PC-9 (cell line): ENCODE measurements at regions not wholly inside any gene's neighbourhood (a gene's known extent, or its start where the extent isn't known, plus 50 kb on each side); places are given as distances from the start of the nearest gene placed in this dataset.
"Not testable (repeated sequence)": the region's sequence is repeated elsewhere in the genome, so short reads cannot be mapped to it uniquely, and the experiment has no call there.

Experiments
- BruUV-seq: library from RNA; stranded (reverse); fragments of 400-500 nt; replicated peaks from 2 replicates; lab custom pipeline; 2021; lab: Mats Ljungman, UMichigan
- CTCF ChIA-PET: fragments of 300-600 bp; sonication (Branson Sonifier 250); formaldehyde crosslinking; loops from one replicate; lab custom pipeline; 2022; ENCODE audit warnings: antibody characterized with exemption; lab: Charles Lee
- POLR2A ChIA-PET: fragments of 300-600 bp; sonication (Branson Sonifier 250); formaldehyde crosslinking; loops from one replicate; lab custom pipeline; 2022; ENCODE audit warnings: antibody characterized with exemption; ENCODE audit not compliant: unreplicated experiment; lab: Charles Lee
- DNase-seq, 2 experiments: peaks; one replicate each; pipeline versions ENCODE4 v3.0.0 to v3.0.0-alpha.2; 2015 to 2022; ENCODE audit warnings: mixed read lengths in 1 of 2
- H2AFZ ChIP-seq: fragments of 200-600 bp; sonication (generic); 2 replicates; pipeline ENCODE4 v1.8.1; 2017; ENCODE audit warnings: antibody characterized with exemption
- H3F3A ChIP-seq: fragments of 200-600 bp; sonication (generic); 2 replicates; pipeline ENCODE4 v1.8.1; 2017; ENCODE audit warnings: antibody characterized with exemption, mild to moderate bottlenecking, low read depth; ENCODE audit not compliant: insufficient read depth
- H3K27ac ChIP-seq: fragments of 200-600 bp; sonication (generic); 2 replicates; pipeline ENCODE4 v1.6.1; 2016; ENCODE audit warnings: mixed run types
- H3K27me3 ChIP-seq: fragments of 200-600 bp; sonication (generic); 2 replicates; pipeline ENCODE4 v1.6.1; 2016; ENCODE audit warnings: low read depth, mixed run types; ENCODE audit not compliant: insufficient read depth
- H3K36me3 ChIP-seq: fragments of 200-600 bp; sonication (generic); 2 replicates; pipeline ENCODE4 v1.6.1; 2016; ENCODE audit warnings: low read depth, mixed run types
- H3K4me1 ChIP-seq: fragments of 200-600 bp; sonication (generic); replicated peaks from 2 replicates; pipeline ENCODE4 v1.6.1; 2016; ENCODE audit warnings: mixed run types; ENCODE audit not compliant: insufficient read depth
- H3K4me2 ChIP-seq: fragments of 200-600 bp; sonication (generic); 2 replicates; pipeline ENCODE4 v1.6.1; 2017; ENCODE audit warnings: mixed run types
- H3K4me3 ChIP-seq: fragments of 200-600 bp; sonication (generic); 2 replicates; pipeline ENCODE4 v1.6.1; 2016; ENCODE audit warnings: mixed run types
- H3K79me2 ChIP-seq: fragments of 200-600 bp; sonication (generic); 2 replicates; pipeline ENCODE4 v1.6.1; 2017; ENCODE audit warnings: low read depth, mixed run types
- H3K9me2 ChIP-seq: fragments of 200-600 bp; sonication (generic); 2 replicates; pipeline ENCODE4 v1.8.1; 2017; ENCODE audit warnings: mild to moderate bottlenecking; ENCODE audit not compliant: insufficient read depth
- H3K9me3 ChIP-seq: fragments of 200-600 bp; sonication (generic); 2 replicates; pipeline ENCODE4 v1.8.1; 2016; ENCODE audit warnings: low read depth; ENCODE audit not compliant: insufficient read depth
- H4K20me1 ChIP-seq: fragments of 200-600 bp; sonication (generic); 2 replicates; pipeline ENCODE4 v1.8.1; 2017; ENCODE audit not compliant: insufficient read depth
- CTCF ChIP-seq: fragments of 200-600 bp; sonication (generic); conservative IDR thresholded peaks from 2 replicates; pipeline ENCODE4 v1.6.1; 2017; ENCODE audit warnings: mixed run types, antibody characterized with exemption, mild to moderate bottlenecking, moderate library complexity
- EZH2 ChIP-seq: fragments of 200-600 bp; sonication (generic); IDR thresholded peaks from 2 replicates; pipeline ENCODE4 v1.8.0; 2017; ENCODE audit warnings: antibody characterized with exemption, low read depth
- intact Hi-C: fragments of 100-400 bp; cut with micrococcal nuclease; formaldehyde crosslinking; loops from one replicate; pipeline ENCODE4 v1.10.0; 2022; ENCODE audit not compliant: unreplicated experiment

GRCh38 chrX:150119323-150119722 lies 181.0 kb upstream of the EOLA2 start:
- DNase-seq, result no peak
- no peaks in the 10 kb centered on the region for H3F3A ChIP-seq
- TF ChIP-seq EZH2 (no peak), CTCF (no peak)
- no peaks in the 10 kb centered on the region for H3K4me1 ChIP-seq
- BruUV-seq, result no TSS peak
- ChIA-PET CTCF (no interaction called here), POLR2A (no interaction called here)
- no peak overlapping the region for H3K4me3 ChIP-seq
- H3K36me3 ChIP-seq, result no peaks in the 10 kb centered on the region
- intact Hi-C loops, result no loop called here
- no peaks in the 10 kb centered on the region for H3K9me2 ChIP-seq
- H3K79me2 ChIP-seq, result no peaks in the 10 kb centered on the region
- no peaks in the 10 kb centered on the region for H4K20me1 ChIP-seq
- no peak overlapping the region for H3K4me2 ChIP-seq
- no peaks in the 10 kb centered on the region for H3K27me3 ChIP-seq
- no peak overlapping the region for H3K27ac ChIP-seq
- no peaks in the 10 kb centered on the region for H3K9me3 ChIP-seq
- no peak overlapping the region for H2AFZ ChIP-seq

- POLR2A ChIA-PET, H2AFZ ChIP-seq, intact Hi-C loops, H3K4me1 ChIP-seq, H3F3A ChIP-seq, H3K4me3 ChIP-seq, H3K4me2 ChIP-seq, H3K27ac ChIP-seq, BruUV-seq, H3K79me2 ChIP-seq, H4K20me1 ChIP-seq, H3K36me3 ChIP-seq, CTCF ChIA-PET, H3K27me3 ChIP-seq, DNase-seq, H3K9me2 ChIP-seq, H3K9me3 ChIP-seq: not testable (repeated sequence)
These were observed 186.8 kb upstream of the EOLA2 start for GRCh38 chrX:150125045-150125444.

GRCh38 chrX:150127216-150127615 lies 188.9 kb upstream of the EOLA2 start:
- Histone ChIP-seq H3K9me3 (no peaks in the 10 kb centered on the region), H3K4me1 (no peaks in the 10 kb centered on the region), H3K36me3 (no peaks in the 10 kb centered on the region), H2AFZ (no peak overlapping the region), H3K27ac (no peak overlapping the region), H3K79me2 (no peaks in the 10 kb centered on the region), H3K27me3 (no peaks in the 10 kb centered on the region), H3K4me3 (no peak overlapping the region), H3K9me2 (no peaks in the 10 kb centered on the region), H3K4me2 (no peak overlapping the region), H4K20me1 (no peaks in the 10 kb centered on the region), H3F3A (no peaks in the 10 kb centered on the region)
- DNase-seq, result peak in 1 of 2 experiments; percentile 18
- intact Hi-C loops, result no loop called here
- CTCF ChIA-PET, result no interaction called here
- no TSS peak for BruUV-seq
- POLR2A ChIA-PET, result no interaction called here
- no peak for TF ChIP-seq CTCF
- TF ChIP-seq EZH2, result no peak

GRCh38 chrX:150143721-150144440 lies 205.6 kb upstream of the EOLA2 start:
- Histone ChIP-seq H3K79me2 (no peaks in the 10 kb centered on the region), H3K4me1 (no peaks in the 10 kb centered on the region), H3K36me3 (no peaks in the 10 kb centered on the region), H4K20me1 (no peaks in the 10 kb centered on the region), H3K9me2 (no peaks in the 10 kb centered on the region), H3K27ac (no peak overlapping the region), H3K4me3 (no peak overlapping the region), H3K4me2 (no peak overlapping the region), H2AFZ (no peak overlapping the region), H3F3A (no peaks in the 10 kb centered on the region), H3K9me3 (peaks cover 2% of the 10 kb centered on the region; the same call in 1 of the 2 replicates), H3K27me3 (no peaks in the 10 kb centered on the region)
- DNase-seq, result no peak
- no peak for TF ChIP-seq EZH2
- TF ChIP-seq CTCF, result no peak
- intact Hi-C loops, result loop anchor here (10.0 kb wide), 2 partner anchors 221 to 341 kb away; partner anchors contain the start of gene MAMLD1
- BruUV-seq, result no TSS peak
- ChIA-PET CTCF (no interaction called here), POLR2A (no interaction called here)
